NB4 (cell line): ENCODE measurements at regions not wholly inside any gene's neighbourhood (a gene's known extent, or its start where the extent isn't known, plus 50 kb on each side); places are given as distances from the start of the nearest gene placed in this dataset.

Experiments
- DNase-seq: peaks from one replicate; pipeline ENCODE4 v3.0.0; 2010; ENCODE audit warnings: low read depth
- H3K4me3 ChIP-seq: one replicate; pipeline ENCODE4 v1.5.1; 2011; ENCODE audit warnings: mild to moderate bottlenecking, low read depth, low read length, moderate library complexity
- MAX ChIP-seq: IDR thresholded peaks from 2 replicates; pipeline ENCODE4 v1.6.1; 2011; ENCODE audit warnings: low read depth, low read length
- MYC ChIP-seq: IDR thresholded peaks from 2 replicates; pipeline ENCODE4 v1.6.1; 2011; ENCODE audit warnings: low read depth, low read length
- POLR2A ChIP-seq: IDR thresholded peaks from 2 replicates; pipeline ENCODE4 v1.6.1; 2011; ENCODE audit warnings: mild to moderate bottlenecking; ENCODE audit not compliant: insufficient read length; ENCODE audit errors: extremely low read depth
- TF ChIP-seq, protein P1 (sequence below): IDR thresholded peaks from one replicate; pipeline ENCODE4 v1.5.1; 2012; ENCODE audit warnings: low read depth, low read length

GRCh38 chr14:37932008-37932407, 275.7 kb upstream of the SSTR1 start:
- TF ChIP-seq POLR2A (no peak), MAX (no peak), MYC (no peak)
- TF ChIP-seq, protein P1, sequence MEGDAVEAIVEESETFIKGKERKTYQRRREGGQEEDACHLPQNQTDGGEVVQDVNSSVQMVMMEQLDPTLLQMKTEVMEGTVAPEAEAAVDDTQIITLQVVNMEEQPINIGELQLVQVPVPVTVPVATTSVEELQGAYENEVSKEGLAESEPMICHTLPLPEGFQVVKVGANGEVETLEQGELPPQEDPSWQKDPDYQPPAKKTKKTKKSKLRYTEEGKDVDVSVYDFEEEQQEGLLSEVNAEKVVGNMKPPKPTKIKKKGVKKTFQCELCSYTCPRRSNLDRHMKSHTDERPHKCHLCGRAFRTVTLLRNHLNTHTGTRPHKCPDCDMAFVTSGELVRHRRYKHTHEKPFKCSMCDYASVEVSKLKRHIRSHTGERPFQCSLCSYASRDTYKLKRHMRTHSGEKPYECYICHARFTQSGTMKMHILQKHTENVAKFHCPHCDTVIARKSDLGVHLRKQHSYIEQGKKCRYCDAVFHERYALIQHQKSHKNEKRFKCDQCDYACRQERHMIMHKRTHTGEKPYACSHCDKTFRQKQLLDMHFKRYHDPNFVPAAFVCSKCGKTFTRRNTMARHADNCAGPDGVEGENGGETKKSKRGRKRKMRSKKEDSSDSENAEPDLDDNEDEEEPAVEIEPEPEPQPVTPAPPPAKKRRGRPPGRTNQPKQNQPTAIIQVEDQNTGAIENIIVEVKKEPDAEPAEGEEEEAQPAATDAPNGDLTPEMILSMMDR, result no peak
- no peak for DNase-seq
- H3K4me3 ChIP-seq, result no peak overlapping the region

DNA sequence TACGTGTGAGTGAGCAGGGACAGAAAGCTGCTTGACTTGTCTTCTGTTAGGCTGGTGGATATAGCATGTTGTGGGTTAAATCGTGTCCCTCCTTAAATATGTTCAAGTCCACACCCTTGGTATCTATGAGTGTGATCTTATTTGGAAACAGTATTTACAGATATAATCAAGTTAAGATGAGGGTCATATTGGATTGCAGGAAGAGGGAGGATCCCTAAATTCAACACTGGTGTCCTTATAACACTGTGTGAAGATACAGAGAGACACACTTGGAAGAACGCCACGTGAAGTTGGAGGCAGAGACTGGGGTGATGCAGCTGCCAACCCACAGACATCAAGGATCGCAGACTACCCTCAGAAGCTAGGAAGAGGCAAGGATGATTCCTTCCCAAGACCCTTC, 275.2 kb upstream of the SSTR1 start:
- TF ChIP-seq POLR2A (no peak), MYC (no peak), MAX (no peak)
- TF ChIP-seq, protein P1, result no peak
- no peak overlapping the region for H3K4me3 ChIP-seq
- DNase-seq, result no peak

- TF ChIP-seq POLR2A (no peak), MYC (no peak), MAX (no peak)
- TF ChIP-seq, protein P1, result no peak
- no peak for DNase-seq
- H3K4me3 ChIP-seq, result no peak overlapping the region
Measured at GRCh38 chr14:37936971-37937370, 270.7 kb upstream of the SSTR1 start.

DNA sequence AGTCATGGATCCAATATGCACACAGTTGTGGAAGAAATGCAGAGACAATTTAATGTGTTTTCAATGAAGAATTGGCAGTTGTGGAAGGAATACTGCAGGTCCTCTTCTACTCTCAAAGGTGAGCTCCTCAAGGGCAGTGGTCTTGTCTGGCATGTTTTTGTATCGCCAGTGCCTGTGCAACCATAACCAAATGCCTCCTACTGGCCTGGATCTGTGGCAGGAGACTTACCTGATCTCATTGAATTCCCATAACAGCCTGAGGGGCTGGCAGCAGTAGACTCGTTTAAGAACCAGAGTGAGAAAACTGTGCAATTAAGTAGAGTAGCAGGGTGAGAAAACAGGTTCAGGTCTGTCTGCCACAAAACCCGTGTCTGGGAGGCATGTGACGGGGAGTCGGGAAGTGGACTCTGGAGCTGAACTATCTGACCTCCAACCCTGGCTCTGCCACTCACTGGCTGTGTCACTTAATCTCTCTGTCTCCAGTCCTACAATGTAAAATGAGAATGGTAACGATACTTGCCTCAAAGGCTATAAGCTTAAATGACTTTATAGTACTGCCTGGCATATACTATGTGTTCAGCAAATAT, 268.2 kb upstream of the SSTR1 start:
- TF ChIP-seq POLR2A (no peak), MYC (no peak), MAX (no peak)
- TF ChIP-seq, protein P1, result no peak
- no peak overlapping the region for H3K4me3 ChIP-seq
- no peak for DNase-seq

- TF ChIP-seq MAX, result no peak
- TF ChIP-seq, protein P1, result no peak
- TF ChIP-seq MYC, result no peak
- TF ChIP-seq POLR2A, result no peak
- no peak for DNase-seq
- H3K4me3 ChIP-seq, result no peak overlapping the region
Measured at GRCh38 chr14:37945959-37946358, 261.7 kb upstream of the SSTR1 start.

DNA sequence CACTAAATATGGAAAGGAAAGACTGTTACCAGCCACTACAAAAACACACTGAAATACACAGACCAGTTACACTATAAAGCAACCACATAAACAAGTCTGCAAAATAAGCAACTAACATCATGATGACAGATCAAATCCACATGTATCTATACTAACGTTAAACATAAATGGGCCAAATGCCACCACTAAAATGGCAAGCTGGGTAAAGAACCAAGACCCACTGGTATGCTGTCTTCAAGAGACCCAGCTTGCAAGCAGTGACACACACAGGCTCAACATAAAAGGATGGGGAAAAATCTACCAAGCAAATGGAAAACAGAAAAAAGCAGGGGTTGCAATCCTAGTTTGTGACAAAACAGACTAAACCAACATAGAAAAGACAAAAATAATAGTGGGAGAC, 260.9 kb upstream of the SSTR1 start:
- DNase-seq, result no peak
- no peak overlapping the region for H3K4me3 ChIP-seq
- TF ChIP-seq MAX (no peak), MYC (no peak), POLR2A (no peak)
- TF ChIP-seq, protein P1, result no peak
